Peyer's patch (tissue), 4 donors: ENCODE measurements at regions not wholly inside any gene's neighbourhood (a gene's known extent, or its start where the extent isn't known, plus 50 kb on each side); places are given as distances from the start of the nearest gene placed in this dataset.

ENCODE experiments used
- POLR2A ChIP-seq, 2 donors: fragments of 450-650 bp; IDR thresholded peaks; one replicate each; pipeline ENCODE4 v1.5.1; 2017; ENCODE audit warnings: antibody characterized with exemption in 2 of 2, mild to moderate bottlenecking in 2 of 2, moderate library complexity in 2 of 2
- TF ChIP-seq, protein P1 (sequence below), 6 experiments: fragments of 450-650 bp in 4 of 6; fragments of 200-600 bp in 2 of 6; sonication (generic) in 1 of 6; IDR thresholded peaks; one replicate each; pipeline ENCODE4 v1.5.1; 2017 to 2019; ENCODE audit warnings: antibody characterized with exemption in 6 of 6, mild to moderate bottlenecking in 3 of 6, moderate library complexity in 1 of 6

DNA sequence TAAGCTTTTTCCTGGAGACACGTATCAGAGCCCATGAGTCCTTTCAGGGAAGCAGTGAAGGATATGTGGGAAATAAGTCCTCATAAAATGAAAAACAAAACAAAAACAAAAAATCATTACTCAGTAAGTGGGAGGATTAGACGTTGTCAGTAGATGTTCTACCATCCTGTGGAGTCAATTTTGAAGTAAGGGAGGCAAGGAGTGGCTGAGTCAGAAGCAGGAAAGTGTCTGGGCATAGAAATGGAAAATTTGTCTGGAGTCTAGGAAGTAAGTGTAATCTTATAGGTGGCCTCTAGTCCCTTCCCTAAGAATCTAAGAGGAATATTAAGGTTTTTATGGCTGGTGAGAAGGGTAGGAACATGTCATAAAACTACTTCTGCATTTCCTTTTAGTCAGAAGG, 339.8 kb upstream of the SEMA6D start:
- TF ChIP-seq, protein P1, sequence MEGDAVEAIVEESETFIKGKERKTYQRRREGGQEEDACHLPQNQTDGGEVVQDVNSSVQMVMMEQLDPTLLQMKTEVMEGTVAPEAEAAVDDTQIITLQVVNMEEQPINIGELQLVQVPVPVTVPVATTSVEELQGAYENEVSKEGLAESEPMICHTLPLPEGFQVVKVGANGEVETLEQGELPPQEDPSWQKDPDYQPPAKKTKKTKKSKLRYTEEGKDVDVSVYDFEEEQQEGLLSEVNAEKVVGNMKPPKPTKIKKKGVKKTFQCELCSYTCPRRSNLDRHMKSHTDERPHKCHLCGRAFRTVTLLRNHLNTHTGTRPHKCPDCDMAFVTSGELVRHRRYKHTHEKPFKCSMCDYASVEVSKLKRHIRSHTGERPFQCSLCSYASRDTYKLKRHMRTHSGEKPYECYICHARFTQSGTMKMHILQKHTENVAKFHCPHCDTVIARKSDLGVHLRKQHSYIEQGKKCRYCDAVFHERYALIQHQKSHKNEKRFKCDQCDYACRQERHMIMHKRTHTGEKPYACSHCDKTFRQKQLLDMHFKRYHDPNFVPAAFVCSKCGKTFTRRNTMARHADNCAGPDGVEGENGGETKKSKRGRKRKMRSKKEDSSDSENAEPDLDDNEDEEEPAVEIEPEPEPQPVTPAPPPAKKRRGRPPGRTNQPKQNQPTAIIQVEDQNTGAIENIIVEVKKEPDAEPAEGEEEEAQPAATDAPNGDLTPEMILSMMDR (IDR thresholded peaks at IDR 0.05): no peak
- no peak for TF ChIP-seq POLR2A (IDR thresholded peaks at IDR 0.05)
